Adrenal gland (tissue), 9 donors: ENCODE measurements at regions not wholly inside any gene's neighbourhood (a gene's known extent, or its start where the extent isn't known, plus 50 kb on each side); places are given as distances from the start of the nearest gene placed in this dataset.

ENCODE experiments used
- DNase-seq, 7 donors: peaks; one replicate each; pipeline ENCODE4 v3.0.0-alpha.2; 2019 to 2020
- H3K27ac ChIP-seq, 5 donors: fragments of 200-600 bp; sonication (generic) in 4 of 5; 1 replicate in 3 of 5; 2 replicates in 2 of 5; pipeline versions ENCODE4 v1.5.1 to v1.8.0; 2016 to 2020; ENCODE audit warnings: mild to moderate bottlenecking in 1 of 5
- H3K27me3 ChIP-seq: fragments of 200-600 bp; 2 replicates; pipeline ENCODE4 v1.8.0; 2021
- H3K36me3 ChIP-seq, 2 donors: fragments of 200-600 bp; replicated peaks in 1 of 2; 1 replicate in 1 of 2; 2 replicates in 1 of 2; pipeline versions ENCODE4 v1.5.1 to v1.8.0; 2018 to 2022
- H3K4me1 ChIP-seq, 2 donors: fragments of 200-600 bp; replicated peaks in 1 of 2; 1 replicate in 1 of 2; 2 replicates in 1 of 2; pipeline versions ENCODE4 v1.5.1 to v1.8.0; 2018 to 2021
- H3K4me3 ChIP-seq, 4 donors: fragments of 200-600 bp; sonication (generic) in 3 of 4; one replicate each; pipeline ENCODE4 v1.5.1; 2016 to 2018
- H3K9me3 ChIP-seq, 3 donors: fragments of 200-600 bp; sonication (generic) in 1 of 3; replicated peaks in 1 of 3; 1 replicate in 2 of 3; 2 replicates in 1 of 3; pipeline versions ENCODE4 v1.5.1 to v1.8.0; 2016 to 2021
- CTCF ChIP-seq, 6 experiments: fragments of 450-650 bp in 4 of 6; fragments of 200-600 bp in 2 of 6; sonication (generic) in 1 of 6; IDR thresholded peaks; 1 replicate in 5 of 6; 2 replicates in 1 of 6; pipeline versions ENCODE4 v1.5.1 to v1.8.0; 2016 to 2021; ENCODE audit warnings: antibody characterized with exemption in 6 of 6, mild to moderate bottlenecking in 2 of 6, moderate library complexity in 1 of 6
- POLR2A ChIP-seq, 2 donors: fragments of 450-650 bp; IDR thresholded peaks; one replicate each; pipeline ENCODE4 v1.6.1; 2017; ENCODE audit warnings: antibody characterized with exemption in 2 of 2, mild to moderate bottlenecking in 2 of 2, moderate library complexity in 1 of 2
- WGBS, 4 donors: extraction: QIAGEN DNeasy Blood & Tissue Kit in 2 of 4; methylation state at CpG; one replicate each; pipeline versions ENCODE4 v1.1.5 to v1.1.7; 2013 to 2017; 5-methylcytosine and 5-hydroxymethylcytosine counted together
- intact Hi-C, 2 donors: fragments of 100-400 bp; cut with DNase I; formaldehyde crosslinking; loops; one replicate each; pipeline versions ENCODE4 v1.14.1 to v1.15.0; 2022 to 2023
- donor health status: healthy with polysubstance abuse.
- donor health status: Bipolar disorder and iron deficiency.
- donor health status: DM: yes; HTN: yes; CAD: no.
- donor health status: DM: no; HTN: no; CAD: no.
- donor health status: DM: no; HTN: no; CAD: no.

GRCh38 chr9:82353631-82354278, 365.2 kb downstream of the SPATA31D1 start:
- no peak for TF ChIP-seq POLR2A (IDR thresholded peaks at IDR 0.05)
- no peak for TF ChIP-seq CTCF (IDR thresholded peaks at IDR 0.05)
- Histone ChIP-seq H3K4me3 (no peak overlapping the region), H3K4me1 (no peaks in the 10 kb centered on the region), H3K27me3 (no peaks in the 10 kb centered on the region), H3K27ac (no peak overlapping the region), H3K9me3 (no peaks in the 10 kb centered on the region), H3K36me3 (no peaks in the 10 kb centered on the region)
- WGBS, 4 donors: 75 to 78% (median 76%) methylated on average over 7 of the region's 7 CpGs
- intact Hi-C loops: no loop called here
- no peak for DNase-seq

GRCh38 chr9:82354279-82354659, 365.7 kb downstream of the SPATA31D1 start:
- Histone ChIP-seq H3K9me3 (no peaks in the 10 kb centered on the region), H3K4me3 (no peak overlapping the region), H3K27me3 (no peaks in the 10 kb centered on the region), H3K27ac (no peak overlapping the region), H3K36me3 (no peaks in the 10 kb centered on the region), H3K4me1 (no peaks in the 10 kb centered on the region)
- TF ChIP-seq CTCF (IDR thresholded peaks at IDR 0.05): no peak
- no peak for TF ChIP-seq POLR2A (IDR thresholded peaks at IDR 0.05)
- DNase-seq: no peak
- 74 to 90% (median 77%) methylated on average over 2 of the region's 2 CpGs for WGBS, 4 donors
- intact Hi-C loops: no loop called here

- intact Hi-C loops: no loop called here
- WGBS, 4 donors: 65 to 81% (median 68%) methylated on average over 2 of the region's 2 CpGs
- H3K4me3 ChIP-seq: no peak overlapping the region
- no peak for DNase-seq
- H3K9me3 ChIP-seq: no peaks in the 10 kb centered on the region
- no peak for TF ChIP-seq POLR2A (IDR thresholded peaks at IDR 0.05)
- TF ChIP-seq CTCF (IDR thresholded peaks at IDR 0.05): no peak
- H3K4me1 ChIP-seq: no peaks in the 10 kb centered on the region
- no peaks in the 10 kb centered on the region for H3K36me3 ChIP-seq
- no peak overlapping the region for H3K27ac ChIP-seq
- no peaks in the 10 kb centered on the region for H3K27me3 ChIP-seq
Observed at GRCh38 chr9:82356131-82356530, 367.6 kb downstream of the SPATA31D1 start.

GRCh38 chr9:82356871-82357270, 368.3 kb downstream of the SPATA31D1 start:
- TF ChIP-seq CTCF (IDR thresholded peaks at IDR 0.05): no peak
- no peak for TF ChIP-seq POLR2A (IDR thresholded peaks at IDR 0.05)
- H3K36me3 ChIP-seq: no peaks in the 10 kb centered on the region
- intact Hi-C loops: no loop called here
- H3K27ac ChIP-seq: no peak overlapping the region
- no peaks in the 10 kb centered on the region for H3K27me3 ChIP-seq
- H3K9me3 ChIP-seq: no peaks in the 10 kb centered on the region
- no peak overlapping the region for H3K4me3 ChIP-seq
- DNase-seq: no peak
- 73 to 88% (median 79%) methylated on average over 2 of the region's 2 CpGs for WGBS, 4 donors
- H3K4me1 ChIP-seq: no peaks in the 10 kb centered on the region
